CD4-positive, alpha-beta T cell treated with Interleukin-10 for 1 hour (primary cell): ENCODE measurements at regions not wholly inside any gene's neighbourhood (a gene's known extent, or its start where the extent isn't known, plus 50 kb on each side); places are given as distances from the start of the nearest gene placed in this dataset.
"Not testable (repeated sequence)": the region's sequence is repeated elsewhere in the genome, so short reads cannot be mapped to it uniquely, and the experiment has no call there.

Experiments
- DNase-seq: peaks from one replicate; pipeline ENCODE4 v3.0.0-alpha.2; 2020

DNA sequence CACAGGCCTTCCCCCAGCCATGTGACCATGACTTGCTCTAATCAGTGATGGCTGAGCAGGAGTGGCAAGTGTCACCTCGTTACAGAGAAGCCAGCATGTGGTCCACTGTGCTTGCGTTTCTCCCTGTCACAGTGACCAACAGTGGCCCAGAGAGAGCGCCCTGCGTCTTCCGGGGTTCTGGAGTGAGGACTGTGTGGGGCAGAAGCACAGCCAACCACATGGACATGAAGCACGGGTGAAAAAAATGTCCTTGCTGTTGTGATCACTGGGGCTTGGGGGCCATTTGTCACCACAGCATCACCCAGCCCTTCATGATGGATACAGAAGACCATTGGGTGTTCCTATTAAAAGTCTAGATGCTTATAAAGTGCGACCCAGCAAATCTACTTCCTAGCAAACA is 174.6 kb upstream of the C14orf180 start:
- no peak for DNase-seq

GRCh38 chr14:104405360-104406226 is 174.0 kb upstream of the C14orf180 start:
- DNase-seq, result no peak

DNA sequence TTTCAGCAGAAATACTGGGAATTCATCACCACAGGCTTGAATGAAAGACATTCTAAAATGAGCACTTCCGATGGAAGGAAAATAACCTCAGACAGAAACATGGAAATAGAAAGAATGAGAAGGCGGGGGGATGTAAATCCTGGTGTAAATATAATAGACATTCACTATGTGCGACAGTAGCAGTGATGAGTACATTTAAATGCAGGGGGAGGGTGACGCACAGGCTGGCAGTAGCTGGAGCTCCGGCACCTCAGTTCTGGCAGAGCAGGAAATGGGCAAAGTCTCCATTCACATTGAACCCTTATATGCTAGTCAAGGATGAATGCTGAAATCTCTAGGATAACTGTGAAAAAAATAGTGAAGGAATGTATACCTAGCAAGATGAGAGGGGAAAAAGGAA is 172.7 kb upstream of the C14orf180 start:
- DNase-seq, result no peak

DNA sequence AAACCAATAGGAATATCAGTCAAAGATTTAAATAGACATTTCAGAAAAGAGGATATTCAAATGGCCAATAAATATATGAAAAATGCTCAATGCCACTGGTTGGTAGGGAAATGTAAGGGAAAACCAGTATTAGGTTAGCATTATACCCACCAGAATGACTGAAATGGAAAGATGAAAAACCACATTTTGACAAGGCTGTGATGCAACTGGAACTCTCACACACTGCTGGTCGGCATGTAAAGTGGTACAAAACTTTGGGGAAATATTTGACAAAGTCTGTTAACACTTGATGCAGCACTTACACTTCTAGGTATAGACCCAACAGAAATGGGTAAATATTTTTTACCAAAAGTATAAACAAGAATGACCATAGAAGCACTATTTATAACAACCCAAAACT is 163.2 kb upstream of the C14orf180 start:
- no peak for DNase-seq

- no peak for DNase-seq
These were observed 159.6 kb upstream of the C14orf180 start for GRCh38 chr14:104419865-104420505.

GRCh38 chr14:104420523-104420922 is 159.0 kb upstream of the C14orf180 start:
- not testable (repeated sequence) for DNase-seq

- no peak for DNase-seq
These were observed 158.6 kb upstream of the C14orf180 start for GRCh38 chr14:104420990-104421389.

- DNase-seq, result no peak
These were observed 158.2 kb upstream of the C14orf180 start for GRCh38 chr14:104421401-104421821.

GRCh38 chr14:104421892-104422828 is 157.4 kb upstream of the C14orf180 start:
- no peak for DNase-seq

DNA sequence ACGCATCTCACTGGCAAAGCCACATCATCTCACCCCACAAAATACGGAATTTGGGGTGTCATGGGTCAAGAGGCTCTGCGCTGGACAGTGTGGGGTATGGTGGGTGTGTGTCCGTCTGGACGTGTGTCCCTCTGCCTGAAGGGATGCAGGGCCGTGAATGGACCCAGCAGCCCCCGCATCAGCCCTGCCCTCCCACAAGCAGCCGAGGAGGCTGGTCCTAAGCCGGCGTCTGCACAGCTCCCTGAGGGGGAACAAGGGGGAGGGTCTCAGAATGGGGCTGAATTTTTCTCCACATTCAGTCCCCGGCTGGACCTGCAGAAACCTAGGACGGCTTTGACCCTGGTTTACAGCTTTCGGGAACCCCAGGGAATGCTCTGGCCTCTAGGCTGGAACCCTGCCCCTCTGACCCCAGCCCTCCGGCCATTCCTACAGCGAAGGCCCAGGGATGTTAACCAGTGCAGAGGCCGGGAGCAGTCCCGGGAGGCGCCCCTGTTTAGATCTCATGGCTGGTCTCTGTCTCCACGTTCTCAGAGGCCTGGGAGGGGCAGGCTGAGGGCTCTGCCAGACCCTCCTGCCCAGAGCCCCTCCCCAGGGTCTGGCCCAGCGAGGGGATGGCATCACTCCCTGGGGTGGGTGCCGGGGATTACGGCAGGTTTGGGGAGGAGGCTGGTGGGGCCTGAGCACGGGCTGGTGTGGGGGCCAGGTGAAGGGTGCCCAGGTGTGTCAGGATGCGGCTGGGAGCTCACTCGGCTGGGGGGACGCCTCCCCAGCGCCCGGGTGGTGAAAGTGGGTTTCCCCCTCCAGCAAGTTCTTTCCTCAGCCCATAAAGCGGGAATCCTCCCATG is 156.5 kb upstream of the C14orf180 start:
- DNase-seq, result no peak

GRCh38 chr14:104423701-104424405 is 155.7 kb upstream of the C14orf180 start:
- no peak for DNase-seq

DNA sequence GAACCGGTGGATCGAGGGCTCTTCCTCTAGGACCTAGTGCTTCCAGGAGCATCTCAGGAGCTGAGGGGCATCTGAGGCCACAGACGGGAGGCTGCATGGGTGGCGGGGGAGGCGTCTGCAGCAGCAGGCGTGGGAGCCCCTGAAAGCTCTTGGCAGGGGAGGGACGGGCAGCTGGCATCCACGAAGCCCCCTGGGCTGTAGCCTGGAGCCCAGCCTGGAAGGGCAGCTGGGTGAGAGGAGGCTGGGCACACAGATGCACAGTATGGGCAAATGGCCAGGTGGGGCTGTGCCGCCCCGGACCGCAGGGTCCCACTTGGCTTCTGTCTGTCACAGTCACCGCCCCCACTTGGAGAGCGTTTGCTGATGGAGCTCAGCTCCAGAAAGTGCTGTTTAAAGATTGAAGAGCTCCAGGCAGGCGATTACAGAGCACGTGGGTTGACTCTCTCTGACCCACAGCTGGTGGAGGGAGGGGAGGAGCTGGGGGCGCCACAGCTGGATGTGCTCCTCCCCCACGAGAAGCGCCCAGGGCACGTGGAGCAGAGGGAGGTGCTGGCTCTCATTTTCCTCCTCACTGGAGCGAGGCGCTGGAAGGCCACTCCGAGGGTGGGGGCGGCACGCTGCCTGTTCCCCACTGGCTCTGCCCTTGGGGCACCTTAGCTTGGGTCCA is 155.0 kb upstream of the C14orf180 start:
- no peak for DNase-seq

DNA sequence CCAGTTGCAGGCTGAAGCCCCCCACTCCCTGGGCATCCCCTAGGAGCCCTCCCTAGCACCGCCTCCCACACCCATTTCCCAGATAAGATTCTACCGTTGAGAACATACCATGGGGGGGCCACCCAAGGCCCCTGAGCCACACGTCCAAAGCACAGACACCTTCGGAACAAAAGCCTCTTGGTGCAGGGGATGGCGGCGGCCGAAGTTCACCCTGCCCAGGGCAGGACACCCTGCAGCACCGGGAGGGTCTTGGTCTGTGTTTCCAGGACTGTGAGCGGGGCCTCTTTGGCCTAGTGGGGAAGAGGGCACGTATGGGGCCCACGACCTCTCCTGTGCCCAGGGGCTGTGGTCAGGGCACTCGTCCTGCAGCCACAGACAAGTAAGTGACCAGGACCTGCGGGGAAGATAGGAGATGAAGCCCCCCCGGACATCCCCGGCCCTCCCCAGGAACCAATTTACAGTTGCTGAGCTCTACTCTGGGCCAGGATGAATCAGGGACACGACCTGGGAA is 154.3 kb upstream of the C14orf180 start:
- no peak for DNase-seq

DNA sequence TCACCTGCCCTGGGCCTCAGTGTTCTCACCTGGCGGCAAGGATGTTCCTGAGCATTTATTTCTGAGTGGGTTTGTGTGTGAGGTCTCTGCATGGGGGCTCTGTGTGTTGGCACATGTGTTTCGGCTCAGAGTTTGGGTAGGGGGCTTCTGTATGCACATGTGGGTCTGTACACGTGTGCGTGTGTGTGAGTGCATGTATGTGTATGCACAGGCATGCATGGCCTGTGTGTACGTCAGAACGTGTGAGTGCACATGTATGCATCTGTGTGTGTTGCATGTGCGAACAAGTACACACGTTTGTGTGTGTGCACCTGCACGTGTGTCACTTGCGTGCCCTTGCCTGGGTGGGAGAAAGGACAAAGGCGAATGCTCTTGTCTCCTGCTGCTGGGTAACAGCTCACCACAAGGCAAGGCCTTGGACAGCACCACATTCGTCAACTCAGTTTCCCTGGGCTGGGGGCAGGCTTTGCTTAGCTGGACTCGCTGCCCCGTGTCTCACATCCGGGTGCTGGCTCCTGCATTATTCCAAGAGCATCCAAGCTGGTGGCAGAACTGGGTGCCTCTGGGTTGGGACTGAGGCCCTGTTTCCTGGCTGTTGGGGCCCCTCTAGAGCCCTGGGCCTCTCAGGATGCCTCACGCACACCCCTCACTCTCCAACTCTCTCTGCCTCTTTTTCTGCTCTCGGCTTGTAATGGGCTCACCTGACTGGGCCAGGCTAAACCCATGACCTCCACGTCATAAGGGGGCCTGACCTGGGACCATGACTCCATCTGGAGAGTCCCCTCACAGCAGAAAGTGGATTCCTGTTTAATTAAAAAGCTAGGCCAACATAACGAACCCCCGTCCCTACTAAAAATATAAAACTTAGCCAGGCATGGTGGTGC is 153.6 kb upstream of the C14orf180 start:
- DNase-seq, result no peak

GRCh38 chr14:104427131-104427851 is 152.3 kb upstream of the C14orf180 start:
- DNase-seq, result no peak

DNA sequence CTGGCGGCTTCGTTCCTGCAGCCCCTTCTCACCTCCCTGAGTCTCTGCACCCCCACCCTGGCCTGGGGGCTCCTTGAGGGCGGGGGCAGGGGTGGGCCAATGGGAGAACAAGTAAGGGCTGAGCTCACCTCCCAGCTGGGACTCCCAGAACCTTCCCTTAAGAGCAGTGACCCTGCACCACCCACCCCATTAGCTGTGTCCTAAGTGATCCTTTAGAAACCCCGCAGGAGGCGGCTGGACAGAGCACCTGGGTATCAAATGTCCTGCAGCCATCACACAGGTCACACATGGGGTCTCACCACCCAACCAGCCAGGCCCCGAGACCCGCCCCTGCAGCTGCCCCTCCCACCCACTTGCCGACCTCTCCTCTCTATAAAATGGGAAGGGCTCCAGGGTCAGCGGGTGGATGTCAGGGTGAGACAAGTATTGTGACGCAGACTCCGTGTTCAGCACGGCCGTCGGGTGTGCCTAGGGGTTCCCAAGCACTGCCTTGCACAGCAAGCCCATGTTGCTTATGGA is 151.2 kb upstream of the C14orf180 start:
- no peak for DNase-seq

GRCh38 chr14:104428860-104429259 is 150.7 kb upstream of the C14orf180 start:
- DNase-seq, result no peak

GRCh38 chr14:104429291-104429861 is 150.2 kb upstream of the C14orf180 start:
- no peak for DNase-seq
